ENCODE measurements at regions not wholly inside any gene's neighbourhood (a gene's known extent, or its start where the extent isn't known, plus 50 kb on each side); places are given as distances from the start of the nearest gene placed in this dataset.

- Mint-ChIP-seq H3K27ac (no peak overlapping the region), H3K4me1 (ENCODE audit: low read depth) (no peaks in the 10 kb centered on the region), H3K4me3 (no peak overlapping the region), H3K27me3 (ENCODE audit: low read depth) (no peaks in the 10 kb centered on the region), H3K36me3 (ENCODE audit: low read depth) (no peaks in the 10 kb centered on the region), H3K9me3 (peaks cover 28% of the 10 kb centered on the region)
- no peak for DNase-seq (ENCODE audit: low spot score)
Measured at GRCh38 chr18:65278939-65279667, 471.7 kb upstream of the CDH7 start.

- H3K27ac Mint-ChIP-seq = no peak overlapping the region
- H3K27me3 Mint-ChIP-seq (ENCODE audit: low read depth) = no peaks in the 10 kb centered on the region
- no peaks in the 10 kb centered on the region for H3K36me3 Mint-ChIP-seq (ENCODE audit: low read depth)
- no peak for DNase-seq (ENCODE audit: low spot score)
- no peak overlapping the region for H3K4me3 Mint-ChIP-seq
- peaks cover 30% of the 10 kb centered on the region for H3K9me3 Mint-ChIP-seq
- H3K4me1 Mint-ChIP-seq (ENCODE audit: low read depth) = no peaks in the 10 kb centered on the region
Measured at GRCh38 chr18:65269375-65269774, 481.4 kb upstream of the CDH7 start.

GRCh38 chr18:65265761-65266160 is 485.1 kb upstream of the CDH7 start:
- no peaks in the 10 kb centered on the region for H3K27me3 Mint-ChIP-seq (ENCODE audit: low read depth)
- H3K36me3 Mint-ChIP-seq (ENCODE audit: low read depth) = no peaks in the 10 kb centered on the region
- peaks cover 30% of the 10 kb centered on the region for H3K9me3 Mint-ChIP-seq
- no peak overlapping the region for H3K27ac Mint-ChIP-seq
- DNase-seq (ENCODE audit: low spot score) = no peak
- no peaks in the 10 kb centered on the region for H3K4me1 Mint-ChIP-seq (ENCODE audit: low read depth)
- H3K4me3 Mint-ChIP-seq = no peak overlapping the region

GRCh38 chr18:65260030-65260429 is 490.8 kb upstream of the CDH7 start:
- Mint-ChIP-seq H3K4me1 (ENCODE audit: low read depth) (no peaks in the 10 kb centered on the region), H3K36me3 (ENCODE audit: low read depth) (no peaks in the 10 kb centered on the region), H3K27me3 (ENCODE audit: low read depth) (no peaks in the 10 kb centered on the region), H3K27ac (no peak overlapping the region), H3K4me3 (no peak overlapping the region), H3K9me3 (peaks cover 20% of the 10 kb centered on the region)
- no peak for DNase-seq (ENCODE audit: low spot score)

GRCh38 chr18:65259403-65259802 is 491.4 kb upstream of the CDH7 start:
- no peaks in the 10 kb centered on the region for H3K4me1 Mint-ChIP-seq (ENCODE audit: low read depth)
- no peaks in the 10 kb centered on the region for H3K27me3 Mint-ChIP-seq (ENCODE audit: low read depth)
- no peak overlapping the region for H3K4me3 Mint-ChIP-seq
- no peaks in the 10 kb centered on the region for H3K36me3 Mint-ChIP-seq (ENCODE audit: low read depth)
- no peak for DNase-seq (ENCODE audit: low spot score)
- no peak overlapping the region for H3K27ac Mint-ChIP-seq
- H3K9me3 Mint-ChIP-seq = peaks cover 20% of the 10 kb centered on the region

- H3K4me3 Mint-ChIP-seq = no peak overlapping the region
- no peaks in the 10 kb centered on the region for H3K4me1 Mint-ChIP-seq (ENCODE audit: low read depth)
- H3K9me3 Mint-ChIP-seq = peaks cover 14% of the 10 kb centered on the region
- H3K27me3 Mint-ChIP-seq (ENCODE audit: low read depth) = no peaks in the 10 kb centered on the region
- H3K36me3 Mint-ChIP-seq (ENCODE audit: low read depth) = no peaks in the 10 kb centered on the region
- DNase-seq (ENCODE audit: low spot score) = no peak
- no peak overlapping the region for H3K27ac Mint-ChIP-seq
Measured at GRCh38 chr18:65257149-65257548, 493.7 kb upstream of the CDH7 start.

- H3K4me1 Mint-ChIP-seq (ENCODE audit: low read depth) = no peaks in the 10 kb centered on the region
- H3K27ac Mint-ChIP-seq = no peak overlapping the region
- no peak overlapping the region for H3K4me3 Mint-ChIP-seq
- no peaks in the 10 kb centered on the region for H3K36me3 Mint-ChIP-seq (ENCODE audit: low read depth)
- no peak for DNase-seq (ENCODE audit: low spot score)
- H3K27me3 Mint-ChIP-seq (ENCODE audit: low read depth) = no peaks in the 10 kb centered on the region
- peaks cover 17% of the 10 kb centered on the region for H3K9me3 Mint-ChIP-seq
Measured at GRCh38 chr18:65255417-65255816, 495.4 kb upstream of the CDH7 start.

GRCh38 chr18:65239787-65240186 is 511.0 kb upstream of the CDH7 start:
- H3K4me1 Mint-ChIP-seq (ENCODE audit: low read depth) = no peaks in the 10 kb centered on the region
- no peak overlapping the region for H3K27ac Mint-ChIP-seq
- H3K27me3 Mint-ChIP-seq (ENCODE audit: low read depth) = no peaks in the 10 kb centered on the region
- peaks cover 22% of the 10 kb centered on the region for H3K9me3 Mint-ChIP-seq
- no peak for DNase-seq (ENCODE audit: low spot score)
- no peaks in the 10 kb centered on the region for H3K36me3 Mint-ChIP-seq (ENCODE audit: low read depth)
- no peak overlapping the region for H3K4me3 Mint-ChIP-seq

GRCh38 chr18:65235966-65236624 is 514.7 kb upstream of the CDH7 start:
- Mint-ChIP-seq H3K4me3 (no peak overlapping the region), H3K9me3 (peaks cover 7% of the 10 kb centered on the region), H3K27ac (no peak overlapping the region), H3K4me1 (ENCODE audit: low read depth) (no peaks in the 10 kb centered on the region), H3K27me3 (ENCODE audit: low read depth) (no peaks in the 10 kb centered on the region), H3K36me3 (ENCODE audit: low read depth) (no peaks in the 10 kb centered on the region)
- DNase-seq (ENCODE audit: low spot score) = no peak

- Mint-ChIP-seq H3K4me1 (ENCODE audit: low read depth) (no peaks in the 10 kb centered on the region), H3K9me3 (peaks cover 31% of the 10 kb centered on the region), H3K36me3 (ENCODE audit: low read depth) (no peaks in the 10 kb centered on the region), H3K4me3 (no peak overlapping the region), H3K27ac (no peak overlapping the region), H3K27me3 (ENCODE audit: low read depth) (no peaks in the 10 kb centered on the region)
- no peak for DNase-seq (ENCODE audit: low spot score)
Measured at GRCh38 chr18:65230311-65230710, 520.5 kb upstream of the CDH7 start.

GRCh38 chr18:65227970-65228369 is 522.8 kb upstream of the CDH7 start:
- H3K4me3 Mint-ChIP-seq = no peak overlapping the region
- H3K9me3 Mint-ChIP-seq = peaks cover 43% of the 10 kb centered on the region
- DNase-seq (ENCODE audit: low spot score) = no peak
- H3K27ac Mint-ChIP-seq = no peak overlapping the region
- H3K27me3 Mint-ChIP-seq (ENCODE audit: low read depth) = no peaks in the 10 kb centered on the region
- no peaks in the 10 kb centered on the region for H3K4me1 Mint-ChIP-seq (ENCODE audit: low read depth)
- no peaks in the 10 kb centered on the region for H3K36me3 Mint-ChIP-seq (ENCODE audit: low read depth)

- no peaks in the 10 kb centered on the region for H3K4me1 Mint-ChIP-seq (ENCODE audit: low read depth)
- peaks cover 37% of the 10 kb centered on the region for H3K9me3 Mint-ChIP-seq
- no peaks in the 10 kb centered on the region for H3K27me3 Mint-ChIP-seq (ENCODE audit: low read depth)
- no peak for DNase-seq (ENCODE audit: low spot score)
- no peak overlapping the region for H3K4me3 Mint-ChIP-seq
- no peak overlapping the region for H3K27ac Mint-ChIP-seq
- no peaks in the 10 kb centered on the region for H3K36me3 Mint-ChIP-seq (ENCODE audit: low read depth)
Measured at GRCh38 chr18:65221736-65222135, 529.1 kb upstream of the CDH7 start.

GRCh38 chr18:65221115-65221514 is 529.7 kb upstream of the CDH7 start:
- Mint-ChIP-seq H3K27ac (no peak overlapping the region), H3K9me3 (peaks cover 40% of the 10 kb centered on the region), H3K27me3 (ENCODE audit: low read depth) (no peaks in the 10 kb centered on the region), H3K36me3 (ENCODE audit: low read depth) (no peaks in the 10 kb centered on the region), H3K4me3 (no peak overlapping the region), H3K4me1 (ENCODE audit: low read depth) (no peaks in the 10 kb centered on the region)
- no peak for DNase-seq (ENCODE audit: low spot score)

GRCh38 chr18:65215865-65216466 is 534.8 kb upstream of the CDH7 start:
- no peaks in the 10 kb centered on the region for H3K36me3 Mint-ChIP-seq (ENCODE audit: low read depth)
- H3K9me3 Mint-ChIP-seq = peaks cover 34% of the 10 kb centered on the region
- H3K27ac Mint-ChIP-seq = no peak overlapping the region
- H3K27me3 Mint-ChIP-seq (ENCODE audit: low read depth) = no peaks in the 10 kb centered on the region
- H3K4me3 Mint-ChIP-seq = no peak overlapping the region
- no peaks in the 10 kb centered on the region for H3K4me1 Mint-ChIP-seq (ENCODE audit: low read depth)
- no peak for DNase-seq (ENCODE audit: low spot score)

Data from T-helper 2 cell treated with Interferon-gamma antibody and Interleukin-4, amounts not matched to agents 5 μg/mL and 100 μg/mL, for 36 hours (primary cell).